Keratinocyte (primary cell): ENCODE measurements at regions not wholly inside any gene's neighbourhood (a gene's known extent, or its start where the extent isn't known, plus 50 kb on each side); places are given as distances from the start of the nearest gene placed in this dataset.

Experiments
- DNase-seq: peaks from one replicate; pipeline ENCODE4 v3.0.0-alpha.2; 2011; ENCODE audit warnings: low read depth, missing footprints, low spot score
- FAIRE-seq: peaks from 2 replicates; lab custom pipeline; 2011; peaks lifted over from hg19 to GRCh38; lab: Jason Lieb, UNC
- H2AFZ ChIP-seq: 2 replicates; pipeline ENCODE4 v1.6.0; 2012; ENCODE audit warnings: low read length, control low read depth, inconsistent platforms; ENCODE audit not compliant: control insufficient read depth
- H3K27ac ChIP-seq: 2 replicates; pipeline ENCODE4 v1.5.1; 2011; ENCODE audit warnings: low read length; ENCODE audit not compliant: control insufficient read depth, insufficient read depth
- H3K27me3 ChIP-seq: 3 replicates; pipeline ENCODE4 v1.6.0; 2011; ENCODE audit warnings: low read length; ENCODE audit not compliant: control insufficient read depth, insufficient read depth; ENCODE audit errors: extremely low read depth
- H3K36me3 ChIP-seq, 2 experiments: 2 replicates in 1 of 2; 3 replicates in 1 of 2; pipeline ENCODE4 v1.5.1; 2011; ENCODE audit warnings: low read length in 2 of 2, mild to moderate bottlenecking in 1 of 2; ENCODE audit not compliant: control insufficient read depth in 2 of 2, insufficient read depth in 2 of 2; ENCODE audit errors: extremely low read depth in 1 of 2
- H3K4me1 ChIP-seq: 3 replicates; pipeline ENCODE4 v1.5.1; 2011; ENCODE audit warnings: low read length; ENCODE audit not compliant: control insufficient read depth, insufficient read depth; ENCODE audit errors: extremely low read depth
- H3K4me2 ChIP-seq: 3 replicates; pipeline ENCODE4 v1.6.0; 2011; ENCODE audit warnings: low read depth, low read length; ENCODE audit not compliant: control insufficient read depth, insufficient read depth; ENCODE audit errors: extremely low read depth
- H3K4me3 ChIP-seq, 3 experiments: fragments of 200-600 bp in 1 of 3; sonication (generic) in 1 of 3; 2 replicates in 2 of 3; 3 replicates in 1 of 3; pipeline ENCODE4 v1.5.1; 2011 to 2016; ENCODE audit warnings: low read length in 3 of 3, mild to moderate bottlenecking in 3 of 3, control low read depth in 2 of 3, inconsistent platforms in 1 of 3, low read depth in 1 of 3, mixed read lengths in 1 of 3, mixed run types in 1 of 3, moderate library complexity in 1 of 3; ENCODE audit not compliant: control insufficient read depth in 2 of 3, insufficient read depth in 2 of 3; ENCODE audit errors: extremely low read depth in 1 of 3
- H3K79me2 ChIP-seq: 2 replicates; pipeline ENCODE4 v1.6.0; 2012; ENCODE audit warnings: low read length; ENCODE audit not compliant: control insufficient read depth, insufficient read depth
- H3K9ac ChIP-seq: 3 replicates; pipeline ENCODE4 v1.6.0; 2011; ENCODE audit warnings: low read length; ENCODE audit not compliant: control insufficient read depth, insufficient read depth; ENCODE audit errors: extremely low read depth
- H3K9me1 ChIP-seq: 3 replicates; pipeline ENCODE4 v1.6.0; 2011; ENCODE audit warnings: low read length; ENCODE audit not compliant: control insufficient read depth, insufficient read depth; ENCODE audit errors: extremely low read depth
- H3K9me3 ChIP-seq: 2 replicates; pipeline ENCODE4 v1.5.1; 2012; ENCODE audit warnings: low read depth, low read length; ENCODE audit not compliant: control insufficient read depth
- H4K20me1 ChIP-seq: 3 replicates; pipeline ENCODE4 v1.6.0; 2011; ENCODE audit warnings: low read length; ENCODE audit not compliant: control insufficient read depth, insufficient read depth; ENCODE audit errors: extremely low read depth
- EZH2 ChIP-seq: IDR thresholded peaks from one replicate; pipeline ENCODE4 v1.6.1; 2012; ENCODE audit warnings: inconsistent platforms, mild to moderate bottlenecking, low read length, moderate library complexity
- dilution Hi-C: fragments of 300-500 bp; cut with MboI; formaldehyde crosslinking; loops from one replicate; pipeline ENCODE4 v1.7.0; 2020; ENCODE audit warnings: low sequenced_read_pairs; ENCODE audit not compliant: extremely low pct_ligation_motif_present
- TF ChIP-seq, protein P1 (sequence below), 3 experiments: IDR thresholded peaks in 1 of 3; conservative IDR thresholded peaks in 1 of 3; optimal IDR thresholded peaks in 1 of 3; 2 replicates in 2 of 3; 3 replicates in 1 of 3; pipeline versions ENCODE3 to v1.5.1; 2011; ENCODE audit warnings: low read length in 3 of 3, mild to moderate bottlenecking in 3 of 3, moderate library complexity in 2 of 3, control low read depth in 1 of 3, inconsistent platforms in 1 of 3; ENCODE audit not compliant: insufficient read depth in 2 of 3; ENCODE audit errors: extremely low read depth in 1 of 3

DNA sequence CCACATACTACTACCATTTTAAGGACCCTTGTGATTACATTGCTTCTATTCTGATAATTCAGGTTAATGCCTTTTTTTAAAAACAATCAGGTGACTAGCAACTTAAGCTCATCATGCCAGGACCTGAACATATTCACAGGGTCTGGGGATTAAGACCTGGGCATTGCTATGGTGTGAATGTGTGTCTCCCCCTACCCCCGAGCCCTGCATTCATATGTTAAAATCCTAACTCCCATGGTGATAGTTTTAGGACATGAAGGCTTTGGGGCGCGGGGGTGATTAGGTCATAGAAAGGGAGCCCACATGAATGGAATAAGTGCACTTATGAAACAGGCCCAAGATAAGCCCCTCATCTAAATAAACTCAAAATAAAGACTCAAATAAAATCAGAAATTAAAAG is 734.4 kb upstream of the PABPC4L start:
- Histone ChIP-seq H2AFZ (no peak overlapping the region), H3K4me1 (no peaks in the 10 kb centered on the region), H3K79me2 (no peaks in the 10 kb centered on the region), H3K9me1 (no peaks in the 10 kb centered on the region), H3K9ac (no peak overlapping the region), H3K4me3 (no peak overlapping the region), H3K9me3 (no peaks in the 10 kb centered on the region), H3K27me3 (no peaks in the 10 kb centered on the region), H3K36me3 (no peaks in the 10 kb centered on the region), H3K4me2 (no peak overlapping the region), H3K27ac (no peak overlapping the region), H4K20me1 (no peaks in the 10 kb centered on the region)
- dilution Hi-C loops, result no loop called here
- no peak for DNase-seq
- no peak for TF ChIP-seq EZH2
- TF ChIP-seq, protein P1, sequence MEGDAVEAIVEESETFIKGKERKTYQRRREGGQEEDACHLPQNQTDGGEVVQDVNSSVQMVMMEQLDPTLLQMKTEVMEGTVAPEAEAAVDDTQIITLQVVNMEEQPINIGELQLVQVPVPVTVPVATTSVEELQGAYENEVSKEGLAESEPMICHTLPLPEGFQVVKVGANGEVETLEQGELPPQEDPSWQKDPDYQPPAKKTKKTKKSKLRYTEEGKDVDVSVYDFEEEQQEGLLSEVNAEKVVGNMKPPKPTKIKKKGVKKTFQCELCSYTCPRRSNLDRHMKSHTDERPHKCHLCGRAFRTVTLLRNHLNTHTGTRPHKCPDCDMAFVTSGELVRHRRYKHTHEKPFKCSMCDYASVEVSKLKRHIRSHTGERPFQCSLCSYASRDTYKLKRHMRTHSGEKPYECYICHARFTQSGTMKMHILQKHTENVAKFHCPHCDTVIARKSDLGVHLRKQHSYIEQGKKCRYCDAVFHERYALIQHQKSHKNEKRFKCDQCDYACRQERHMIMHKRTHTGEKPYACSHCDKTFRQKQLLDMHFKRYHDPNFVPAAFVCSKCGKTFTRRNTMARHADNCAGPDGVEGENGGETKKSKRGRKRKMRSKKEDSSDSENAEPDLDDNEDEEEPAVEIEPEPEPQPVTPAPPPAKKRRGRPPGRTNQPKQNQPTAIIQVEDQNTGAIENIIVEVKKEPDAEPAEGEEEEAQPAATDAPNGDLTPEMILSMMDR (optimal IDR thresholded peaks at IDR 0.05 in 1 of 3, IDR thresholded peaks at IDR 0.05 in 1 of 3, conservative IDR thresholded peaks at IDR 0.05 in 1 of 3; ENCODE audit: extremely low read depth in 1 of 3, insufficient read depth in 2 of 3, low read length in 3 of 3), result no peak
- FAIRE-seq, result no peak

DNA sequence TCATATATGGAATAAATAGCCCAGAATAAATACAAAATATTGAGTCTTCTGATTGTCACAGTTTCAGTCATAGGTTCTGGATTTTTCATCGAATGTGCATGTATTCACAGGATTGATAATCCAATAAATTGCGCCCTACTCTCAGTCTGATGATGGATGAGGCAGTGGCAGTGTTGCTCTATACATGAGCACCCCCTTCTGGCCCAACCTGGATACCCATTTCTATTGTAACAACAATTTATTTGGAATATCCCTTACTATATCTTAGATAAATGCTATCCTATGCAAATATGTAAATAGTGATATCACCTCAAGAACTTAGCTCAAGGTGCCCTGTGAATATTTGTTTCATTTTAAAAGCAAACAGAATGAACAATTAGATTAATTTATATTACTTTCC is 733.7 kb upstream of the PABPC4L start:
- no peaks in the 10 kb centered on the region for H3K36me3 ChIP-seq
- H2AFZ ChIP-seq, result no peak overlapping the region
- no peak overlapping the region for H3K4me2 ChIP-seq
- no peak overlapping the region for H3K9ac ChIP-seq
- no peaks in the 10 kb centered on the region for H4K20me1 ChIP-seq
- H3K9me1 ChIP-seq, result no peaks in the 10 kb centered on the region
- H3K9me3 ChIP-seq, result no peaks in the 10 kb centered on the region
- no peak for DNase-seq
- H3K4me1 ChIP-seq, result no peaks in the 10 kb centered on the region
- no peaks in the 10 kb centered on the region for H3K79me2 ChIP-seq
- H3K27ac ChIP-seq, result no peak overlapping the region
- dilution Hi-C loops, result no loop called here
- no peaks in the 10 kb centered on the region for H3K27me3 ChIP-seq
- no peak for FAIRE-seq
- no peak overlapping the region for H3K4me3 ChIP-seq
- TF ChIP-seq EZH2, result no peak
- TF ChIP-seq, protein P1 (optimal IDR thresholded peaks at IDR 0.05 in 1 of 3, IDR thresholded peaks at IDR 0.05 in 1 of 3, conservative IDR thresholded peaks at IDR 0.05 in 1 of 3; ENCODE audit: extremely low read depth in 1 of 3, insufficient read depth in 2 of 3, low read length in 3 of 3), result peak in 2 of 3 experiments; percentile 5 to 33
